MCF 10A (cell line): ENCODE measurements at regions not wholly inside any gene's neighbourhood (a gene's known extent, or its start where the extent isn't known, plus 50 kb on each side); places are given as distances from the start of the nearest gene placed in this dataset.

Experiments
- BruUV-seq: library from RNA; stranded (reverse); fragments of 400-500 nt; replicated peaks from 2 replicates; lab custom pipeline; 2021; lab: Mats Ljungman, UMichigan
- CTCF ChIA-PET: fragments of 300-600 bp; sonication (Branson Sonifier 250); formaldehyde crosslinking; extraction: SDS; loops from one replicate; lab custom pipeline; 2021; ENCODE audit warnings: antibody characterized with exemption, inconsistent platforms; lab: Yijun Ruan, JAX
- POLR2A ChIA-PET: fragments of 300-600, 350-650 bp; sonication (Branson Sonifier 250); formaldehyde crosslinking; extraction: SDS; loops from one replicate; lab custom pipeline; 2020; ENCODE audit warnings: antibody characterized with exemption, inconsistent platforms; lab: Yijun Ruan, JAX
- DNase-seq: peaks from one replicate; pipeline ENCODE4 v3.0.0-alpha.2; 2018; ENCODE audit not compliant: unreplicated experiment
- H3K27ac Mint-ChIP-seq: one replicate; pipeline ENCODE4 v1.8.0; 2022; ENCODE audit warnings: mild to moderate bottlenecking, low read depth, mixed read lengths; ENCODE audit not compliant: unreplicated experiment
- H3K27me3 Mint-ChIP-seq: one replicate; pipeline ENCODE4 v1.8.0; 2022; ENCODE audit warnings: mixed read lengths; ENCODE audit not compliant: insufficient read depth, unreplicated experiment
- H3K36me3 Mint-ChIP-seq: one replicate; pipeline ENCODE4 v1.8.0; 2022; ENCODE audit warnings: mild to moderate bottlenecking, moderate library complexity, mixed read lengths; ENCODE audit not compliant: insufficient read depth, unreplicated experiment
- H3K4me1 Mint-ChIP-seq: one replicate; pipeline ENCODE4 v1.8.0; 2022; ENCODE audit warnings: mixed read lengths; ENCODE audit not compliant: insufficient read depth, unreplicated experiment
- H3K4me3 Mint-ChIP-seq: one replicate; pipeline ENCODE4 v1.8.0; 2022; ENCODE audit warnings: mild to moderate bottlenecking, moderate library complexity, mixed read lengths; ENCODE audit not compliant: unreplicated experiment
- H3K9me3 Mint-ChIP-seq: one replicate; pipeline ENCODE4 v1.8.0; 2022; ENCODE audit warnings: mixed read lengths; ENCODE audit not compliant: unreplicated experiment
- CTCF ChIP-seq: fragments of 200-600 bp; IDR thresholded peaks from one replicate; pipeline ENCODE4 v1.8.0; 2022; ENCODE audit warnings: antibody characterized with exemption, mild to moderate bottlenecking; ENCODE audit not compliant: unreplicated experiment
- intact Hi-C: fragments of 100-400 bp; cut with micrococcal nuclease; formaldehyde crosslinking; loops from 2 replicates; pipeline ENCODE4 v1.14.1; 2022

- Mint-ChIP-seq H3K36me3 (no peaks in the 10 kb centered on the region), H3K27me3 (peaks cover 15% of the 10 kb centered on the region), H3K27ac (no peak overlapping the region), H3K4me3 (no peak overlapping the region), H3K9me3 (peaks cover 7% of the 10 kb centered on the region), H3K4me1 (no peaks in the 10 kb centered on the region)
- CTCF ChIA-PET: no interaction called here
- POLR2A ChIA-PET: no interaction called here
- no peak for TF ChIP-seq CTCF
- intact Hi-C loops: no loop called here
- DNase-seq: no peak
- no TSS peak for BruUV-seq
Observed at GRCh38 chr3:80754969-80755368, 987.2 kb upstream of the ROBO1 start.

GRCh38 chr3:80753021-80753420 is 985.2 kb upstream of the ROBO1 start:
- Mint-ChIP-seq H3K27me3 (peaks cover 21% of the 10 kb centered on the region), H3K4me3 (no peak overlapping the region), H3K4me1 (no peaks in the 10 kb centered on the region), H3K9me3 (no peaks in the 10 kb centered on the region), H3K36me3 (no peaks in the 10 kb centered on the region), H3K27ac (no peak overlapping the region)
- BruUV-seq: no TSS peak
- DNase-seq: no peak
- CTCF ChIA-PET: no interaction called here
- intact Hi-C loops: no loop called here
- no peak for TF ChIP-seq CTCF
- POLR2A ChIA-PET: no interaction called here

- no peak overlapping the region for H3K27ac Mint-ChIP-seq
- H3K36me3 Mint-ChIP-seq: no peaks in the 10 kb centered on the region
- intact Hi-C loops: no loop called here
- ChIA-PET CTCF (interaction anchor here (0.5 kb wide), 1 partner anchor 58 kb away, joined by 4 read pairs; no protein-coding TSS in a partner anchor), POLR2A (no interaction called here)
- no TSS peak for BruUV-seq
- DNase-seq: peak; percentile 1
- no peaks in the 10 kb centered on the region for H3K4me1 Mint-ChIP-seq
- H3K27me3 Mint-ChIP-seq: peaks cover 38% of the 10 kb centered on the region
- TF ChIP-seq CTCF: no peak
- H3K4me3 Mint-ChIP-seq: no peak overlapping the region
- no peaks in the 10 kb centered on the region for H3K9me3 Mint-ChIP-seq
Observed at GRCh38 chr3:80750637-80751036, 982.8 kb upstream of the ROBO1 start.

GRCh38 chr3:80734920-80735319 is 967.1 kb upstream of the ROBO1 start:
- Mint-ChIP-seq H3K9me3 (no peaks in the 10 kb centered on the region), H3K4me3 (no peak overlapping the region), H3K27me3 (peaks cover 26% of the 10 kb centered on the region), H3K4me1 (no peaks in the 10 kb centered on the region), H3K27ac (no peak overlapping the region), H3K36me3 (peaks cover 7% of the 10 kb centered on the region)
- TF ChIP-seq CTCF: no peak
- DNase-seq: no peak
- intact Hi-C loops: no loop called here
- POLR2A ChIA-PET: no interaction called here
- BruUV-seq: no TSS peak
- CTCF ChIA-PET: interaction anchor here (0.5 kb wide), 1 partner anchor 605 kb away, joined by 3 read pairs; no protein-coding TSS in a partner anchor
